GM23338 (cell line): ENCODE measurements at regions not wholly inside any gene's neighbourhood (a gene's known extent, or its start where the extent isn't known, plus 50 kb on each side); places are given as distances from the start of the nearest gene placed in this dataset.

Experiments
- ATAC-seq: fragments of 200-7000 bp; cut with Tn5 transposase; 3 replicates; pipeline ENCODE4 v1.9.1; 2020
- DNase-seq: peaks from one replicate; pipeline ENCODE4 v3.0.0-alpha.2; 2015; ENCODE audit warnings: low spot score
- H2AFZ ChIP-seq: fragments of 200-600 bp; sonication (generic); 2 replicates; pipeline ENCODE4 v1.8.0; 2016; ENCODE audit warnings: antibody characterized with exemption, mild to moderate bottlenecking, moderate library complexity
- H3F3A ChIP-seq: fragments of 200-600 bp; sonication (generic); replicated peaks from 2 replicates; pipeline ENCODE4 v1.8.0; 2017; ENCODE audit warnings: antibody characterized with exemption, mixed run types, low read depth
- H3K27ac ChIP-seq: fragments of 200-600 bp; sonication (generic); 2 replicates; pipeline ENCODE4 v1.6.1; 2016; ENCODE audit warnings: low read depth
- H3K27me3 ChIP-seq: fragments of 200-600 bp; sonication (generic); 2 replicates; pipeline ENCODE4 v1.8.0; 2016; ENCODE audit warnings: mild to moderate bottlenecking, mixed run types, moderate library complexity; ENCODE audit not compliant: insufficient read depth
- H3K36me3 ChIP-seq: fragments of 200-600 bp; sonication (generic); 2 replicates; pipeline ENCODE4 v1.8.0; 2016; ENCODE audit warnings: mild to moderate bottlenecking; ENCODE audit not compliant: insufficient read depth
- H3K4me1 ChIP-seq: fragments of 200-600 bp; sonication (generic); 2 replicates; pipeline ENCODE4 v1.8.0; 2016; ENCODE audit warnings: mild to moderate bottlenecking, moderate library complexity; ENCODE audit not compliant: insufficient read depth
- H3K4me2 ChIP-seq: fragments of 200-600 bp; sonication (generic); 2 replicates; pipeline ENCODE4 v1.7.1; 2017; ENCODE audit warnings: mixed run types
- H3K4me3 ChIP-seq: fragments of 200-600 bp; sonication (generic); 2 replicates; pipeline ENCODE4 v1.6.1; 2016; ENCODE audit warnings: mixed run types
- H3K79me2 ChIP-seq: fragments of 200-600 bp; sonication (generic); replicated peaks from 2 replicates; pipeline ENCODE4 v1.8.0; 2017; ENCODE audit warnings: mild to moderate bottlenecking; ENCODE audit not compliant: insufficient read depth
- H3K9me2 ChIP-seq: fragments of 200-600 bp; sonication (generic); 2 replicates; pipeline ENCODE4 v1.8.0; 2017; ENCODE audit not compliant: insufficient read depth
- H4K20me1 ChIP-seq: fragments of 200-600 bp; sonication (generic); replicated peaks from 2 replicates; pipeline ENCODE4 v1.8.0; 2017; ENCODE audit warnings: mild to moderate bottlenecking; ENCODE audit not compliant: insufficient read depth
- H3K27ac Mint-ChIP-seq: 2 replicates; pipeline ENCODE4 v1.8.0; 2020; ENCODE audit warnings: inconsistent platforms, mild to moderate bottlenecking, moderate library complexity, mixed read lengths
- H3K27me3 Mint-ChIP-seq: 3 replicates; pipeline ENCODE4 v1.8.0; 2022; ENCODE audit warnings: low read depth, mild to moderate bottlenecking, moderate library complexity, mixed read lengths, inconsistent platforms; ENCODE audit not compliant: insufficient read depth, poor library complexity
- H3K36me3 Mint-ChIP-seq: 3 replicates; pipeline ENCODE4 v1.8.0; 2021; ENCODE audit warnings: low read depth, mild to moderate bottlenecking, inconsistent platforms, moderate library complexity, mixed read lengths
- H3K4me1 Mint-ChIP-seq: 3 replicates; pipeline ENCODE4 v1.8.0; 2020; ENCODE audit warnings: mild to moderate bottlenecking, inconsistent platforms, mixed read lengths
- H3K4me3 Mint-ChIP-seq: 3 replicates; pipeline ENCODE4 v1.8.0; 2021; ENCODE audit warnings: moderate library complexity, mild to moderate bottlenecking, inconsistent platforms, mixed read lengths
- H3K9me3 Mint-ChIP-seq: 3 replicates; pipeline ENCODE4 v1.8.0; 2020; ENCODE audit warnings: moderate library complexity, mild to moderate bottlenecking, inconsistent platforms, mixed read lengths
- CREB1 ChIP-seq: fragments of 250-450 bp; sonication (Bioruptor Pico); IDR thresholded peaks from 2 replicates; pipeline ENCODE4 v1.5.0; 2020; ENCODE audit warnings: low read depth, mild to moderate bottlenecking, moderate library complexity
- EZH2 ChIP-seq: fragments of 200-600 bp; sonication (generic); IDR thresholded peaks from one replicate; pipeline ENCODE4 v1.8.0; 2017; ENCODE audit warnings: antibody characterized with exemption, mild to moderate bottlenecking, low read depth; ENCODE audit not compliant: unreplicated experiment
- EZH2phosphoT487 ChIP-seq: fragments of 200-600 bp; sonication (generic); IDR thresholded peaks from one replicate; pipeline ENCODE4 v1.8.1; 2018; ENCODE audit warnings: antibody characterized with exemption; ENCODE audit not compliant: unreplicated experiment
- JUNB ChIP-seq: IDR thresholded peaks from one replicate; pipeline ENCODE4 v1.6.1; 2016; ENCODE audit warnings: antibody characterized with exemption; ENCODE audit not compliant: unreplicated experiment
- NANOG ChIP-seq: IDR thresholded peaks from 2 replicates; pipeline ENCODE4 v1.6.1; 2016; ENCODE audit warnings: antibody characterized with exemption, borderline replicate concordance
- REST ChIP-seq: IDR thresholded peaks from one replicate; pipeline ENCODE4 v1.6.1; 2018; ENCODE audit warnings: antibody characterized with exemption; ENCODE audit not compliant: unreplicated experiment
- ZNF331 ChIP-seq: fragments of 250-450 bp; sonication (Bioruptor Pico); IDR thresholded peaks from 2 replicates; pipeline ENCODE4 v1.5.0; 2020; ENCODE audit warnings: low read depth, mild to moderate bottlenecking, moderate library complexity
- TF ChIP-seq, protein P1 (sequence below): IDR thresholded peaks from 2 replicates; pipeline ENCODE4 v1.6.1; 2016; ENCODE audit warnings: antibody characterized with exemption

- TF ChIP-seq REST (no peak), EZH2phosphoT487 (no peak)
These were observed 342.4 kb upstream of the TYRP1 start (continued) for GRCh38 chr9:12350775-12351174.

GRCh38 chr9:12351293-12352044 lies 341.7 kb upstream of the TYRP1 start:
- H2AFZ ChIP-seq = no peak overlapping the region
- H3K36me3 ChIP-seq = no peaks in the 10 kb centered on the region
- no peak overlapping the region for H3K27ac Mint-ChIP-seq
- no peaks in the 10 kb centered on the region for H3K9me2 ChIP-seq
- H3K27me3 ChIP-seq = no peaks in the 10 kb centered on the region
- no peak overlapping the region for H3K4me3 Mint-ChIP-seq
- H3K27me3 Mint-ChIP-seq = no peaks in the 10 kb centered on the region
- peaks cover 2% of the 10 kb centered on the region; the same call in 2 of the 3 replicates for H3K4me1 Mint-ChIP-seq
- no peaks in the 10 kb centered on the region for H3K79me2 ChIP-seq
- no peaks in the 10 kb centered on the region for H3F3A ChIP-seq
- no peak for TF ChIP-seq JUNB
- no peak overlapping the region for H3K27ac ChIP-seq
- H3K9me3 Mint-ChIP-seq = no peaks in the 10 kb centered on the region
- H4K20me1 ChIP-seq = no peaks in the 10 kb centered on the region
- H3K4me2 ChIP-seq = no peak overlapping the region
- H3K4me3 ChIP-seq = no peak overlapping the region
- no peak for DNase-seq
- ATAC-seq = no peak
- H3K4me1 ChIP-seq = no peaks in the 10 kb centered on the region
- no peaks in the 10 kb centered on the region for H3K36me3 Mint-ChIP-seq

- Mint-ChIP-seq H3K27ac (no peak overlapping the region), H3K9me3 (no peaks in the 10 kb centered on the region), H3K4me1 (peaks cover 2% of the 10 kb centered on the region; the same call in 2 of the 3 replicates), H3K36me3 (no peaks in the 10 kb centered on the region), H3K27me3 (no peaks in the 10 kb centered on the region), H3K4me3 (no peak overlapping the region)
- TF ChIP-seq, protein P1, sequence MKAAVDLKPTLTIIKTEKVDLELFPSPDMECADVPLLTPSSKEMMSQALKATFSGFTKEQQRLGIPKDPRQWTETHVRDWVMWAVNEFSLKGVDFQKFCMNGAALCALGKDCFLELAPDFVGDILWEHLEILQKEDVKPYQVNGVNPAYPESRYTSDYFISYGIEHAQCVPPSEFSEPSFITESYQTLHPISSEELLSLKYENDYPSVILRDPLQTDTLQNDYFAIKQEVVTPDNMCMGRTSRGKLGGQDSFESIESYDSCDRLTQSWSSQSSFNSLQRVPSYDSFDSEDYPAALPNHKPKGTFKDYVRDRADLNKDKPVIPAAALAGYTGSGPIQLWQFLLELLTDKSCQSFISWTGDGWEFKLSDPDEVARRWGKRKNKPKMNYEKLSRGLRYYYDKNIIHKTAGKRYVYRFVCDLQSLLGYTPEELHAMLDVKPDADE = no peak
- TF ChIP-seq CREB1 (CRISPR knock-in tag) = no peak
- TF ChIP-seq EZH2 = no peak
- no peak for TF ChIP-seq EZH2phosphoT487
- TF ChIP-seq NANOG = no peak
- TF ChIP-seq REST = no peak
- no peak for TF ChIP-seq ZNF331
- no peaks in the 10 kb centered on the region for H3K27me3 ChIP-seq
- ATAC-seq = no peak
- H3K36me3 ChIP-seq = no peaks in the 10 kb centered on the region
- H3K79me2 ChIP-seq = no peaks in the 10 kb centered on the region
- H3K9me2 ChIP-seq = no peaks in the 10 kb centered on the region
- no peak for DNase-seq
- no peaks in the 10 kb centered on the region for H4K20me1 ChIP-seq
- H3K4me2 ChIP-seq = no peak overlapping the region
- no peaks in the 10 kb centered on the region for H3K4me1 ChIP-seq
- no peaks in the 10 kb centered on the region for H3F3A ChIP-seq
- no peak overlapping the region for H3K4me3 ChIP-seq
- H2AFZ ChIP-seq = no peak overlapping the region
- no peak overlapping the region for H3K27ac ChIP-seq
These were observed 341.2 kb upstream of the TYRP1 start for GRCh38 chr9:12352045-12352315.
